ENCODE measurements at regions not wholly inside any gene's neighbourhood (a gene's known extent, or its start where the extent isn't known, plus 50 kb on each side); places are given as distances from the start of the nearest gene placed in this dataset.

DNA sequence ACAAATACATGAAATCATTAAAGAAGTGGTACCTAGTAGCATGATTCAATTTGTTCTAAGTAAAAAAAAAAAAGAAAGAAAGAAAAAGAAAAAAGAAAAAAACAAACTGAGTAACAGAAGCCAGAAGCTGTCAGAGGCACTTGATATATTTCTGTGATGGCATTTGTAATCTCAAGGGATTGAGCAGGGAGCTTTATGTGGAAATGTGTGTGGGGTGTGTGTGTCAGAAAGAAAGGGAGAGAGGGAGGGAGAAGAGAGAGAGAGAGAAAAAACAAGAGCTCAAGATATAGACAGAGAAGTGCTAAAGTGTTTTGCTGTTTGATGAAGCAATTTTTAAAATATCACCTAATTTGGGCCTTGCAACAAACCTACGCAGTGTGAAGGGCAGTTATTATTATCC lies 357.6 kb upstream of the PCDH15 start:
- peak; percentile 53 for DNase-seq (ENCODE audit: low read depth)

- peak; percentile 85 for DNase-seq (ENCODE audit: low read depth)
These were observed 345.0 kb upstream of the PCDH15 start for GRCh38 chr10:55146032-55146431.

GRCh38 chr10:55144001-55144400 lies 343.0 kb upstream of the PCDH15 start:
- peak; percentile 7 for DNase-seq (ENCODE audit: low read depth)

- no peak for DNase-seq (ENCODE audit: low read depth)
These were observed 340.9 kb upstream of the PCDH15 start for GRCh38 chr10:55141892-55142291.

GRCh38 chr10:55137063-55137462 lies 336.0 kb upstream of the PCDH15 start:
- no peak for DNase-seq (ENCODE audit: low read depth)

GRCh38 chr10:55104738-55105137 lies 303.7 kb upstream of the PCDH15 start:
- no peak for DNase-seq (ENCODE audit: low read depth)

GRCh38 chr10:55098452-55098851 lies 297.4 kb upstream of the PCDH15 start:
- no peak for DNase-seq (ENCODE audit: low read depth)

- no peak for DNase-seq (ENCODE audit: low read depth)
These were observed 290.8 kb upstream of the PCDH15 start for GRCh38 chr10:55091691-55092328.

GRCh38 chr10:55078121-55078520 lies 277.1 kb upstream of the PCDH15 start:
- DNase-seq (ENCODE audit: low read depth): no peak

GRCh38 chr10:55065185-55065584 lies 264.2 kb upstream of the PCDH15 start:
- DNase-seq (ENCODE audit: low read depth): no peak

- no peak for DNase-seq (ENCODE audit: low read depth)
These were observed 262.8 kb upstream of the PCDH15 start for GRCh38 chr10:55063811-55064210.

DNA sequence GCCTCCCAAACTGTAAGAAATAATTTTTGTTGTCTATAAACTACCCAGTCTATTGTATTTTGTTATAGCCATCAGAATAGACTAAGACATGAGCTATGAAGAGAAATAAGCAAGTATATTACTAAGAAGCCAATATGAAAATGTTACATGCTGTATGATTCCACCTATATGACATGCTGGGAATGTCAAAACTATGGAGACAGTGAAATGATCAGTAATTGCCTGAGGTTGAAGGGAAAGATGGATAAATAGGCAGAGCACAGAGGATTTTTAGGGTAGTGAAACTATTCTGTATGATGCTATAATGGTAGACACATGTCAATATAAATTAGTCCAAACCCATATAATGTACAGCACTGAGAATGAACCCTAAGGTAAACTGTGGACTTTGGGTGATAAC lies 261.3 kb upstream of the PCDH15 start:
- no peak for DNase-seq (ENCODE audit: low read depth)

- no peak for DNase-seq (ENCODE audit: low read depth)
These were observed 257.8 kb upstream of the PCDH15 start for GRCh38 chr10:55058800-55059199.

GRCh38 chr10:55051515-55051914 lies 250.5 kb upstream of the PCDH15 start:
- no peak for DNase-seq (ENCODE audit: low read depth)

DNA sequence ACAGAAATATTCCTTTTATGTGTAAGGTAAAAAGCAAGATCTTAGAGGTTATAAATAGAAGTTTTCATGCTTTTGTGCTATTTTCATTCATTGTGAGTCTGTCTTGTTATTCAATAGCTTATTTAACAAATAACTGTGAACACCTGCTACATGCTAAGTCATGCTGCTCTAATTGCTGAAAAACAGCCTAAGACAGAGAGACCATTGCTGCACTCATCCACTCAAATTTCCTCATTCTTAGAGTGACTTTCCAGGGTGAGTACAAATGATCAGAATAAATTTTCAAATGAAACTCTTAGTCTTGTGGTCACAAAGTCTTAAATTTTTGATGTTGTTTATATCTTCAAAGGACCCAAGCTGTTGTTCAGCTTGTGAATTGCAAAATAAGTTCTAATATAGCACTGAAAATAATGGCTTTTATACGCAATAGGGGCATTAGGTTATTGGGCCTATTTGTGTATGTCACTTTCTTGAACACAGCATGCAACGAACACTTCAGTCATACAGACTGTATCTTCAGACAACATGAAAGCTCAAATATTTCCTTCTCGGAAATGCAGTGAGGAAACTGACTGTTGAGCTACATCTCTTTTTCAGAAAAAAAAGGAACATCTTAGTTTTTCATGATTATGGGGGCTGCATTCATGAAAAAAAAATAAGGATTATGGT lies 247.9 kb upstream of the PCDH15 start:
- no peak for DNase-seq (ENCODE audit: low read depth)

GRCh38 chr10:55043540-55043939 lies 242.5 kb upstream of the PCDH15 start:
- DNase-seq (ENCODE audit: low read depth): no peak

DNA sequence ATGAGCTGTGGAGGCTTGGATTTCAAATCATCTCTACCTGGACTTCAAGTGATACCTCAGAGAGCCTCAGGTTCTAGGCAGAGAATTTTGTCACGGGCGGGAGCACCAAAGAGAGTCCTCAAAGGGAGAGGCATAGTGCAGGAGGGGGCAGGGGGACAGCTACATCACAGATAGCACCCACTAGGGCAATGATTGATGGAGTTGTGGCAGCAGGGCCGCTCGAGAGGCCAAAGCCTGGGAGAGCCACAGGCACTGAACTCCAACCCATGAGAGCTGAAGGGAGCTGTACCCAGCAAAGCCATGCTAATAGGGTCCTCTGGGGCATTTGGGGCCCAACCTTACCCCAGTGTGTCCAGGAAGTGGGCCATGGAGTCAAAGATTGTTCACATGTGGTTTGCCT lies 232.0 kb upstream of the PCDH15 start:
- DNase-seq (ENCODE audit: low read depth): no peak

DNA sequence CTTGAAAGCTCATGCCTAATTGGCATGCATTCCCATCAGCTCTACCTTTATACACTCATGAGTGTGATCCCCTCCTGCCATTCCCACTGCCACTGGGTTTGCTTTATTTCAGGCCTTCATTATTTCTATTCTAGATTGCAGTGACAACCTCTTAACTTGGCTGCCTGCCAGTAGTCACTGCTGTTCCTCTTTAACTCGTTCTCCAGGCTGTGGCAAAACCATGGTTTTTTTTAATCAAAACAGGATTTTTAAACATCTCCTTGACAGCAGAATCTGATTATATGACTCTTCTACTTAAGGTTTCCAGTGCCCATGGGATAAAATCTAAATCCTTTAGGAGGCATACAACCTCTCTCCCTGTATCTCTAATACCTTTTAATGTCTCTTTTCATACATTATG lies 223.7 kb upstream of the PCDH15 start:
- no peak for DNase-seq (ENCODE audit: low read depth)

GRCh38 chr10:55019439-55019838 lies 218.4 kb upstream of the PCDH15 start:
- DNase-seq (ENCODE audit: low read depth): no peak

- no peak for DNase-seq (ENCODE audit: low read depth)
These were observed 212.3 kb upstream of the PCDH15 start for GRCh38 chr10:55013318-55013717.

DNA sequence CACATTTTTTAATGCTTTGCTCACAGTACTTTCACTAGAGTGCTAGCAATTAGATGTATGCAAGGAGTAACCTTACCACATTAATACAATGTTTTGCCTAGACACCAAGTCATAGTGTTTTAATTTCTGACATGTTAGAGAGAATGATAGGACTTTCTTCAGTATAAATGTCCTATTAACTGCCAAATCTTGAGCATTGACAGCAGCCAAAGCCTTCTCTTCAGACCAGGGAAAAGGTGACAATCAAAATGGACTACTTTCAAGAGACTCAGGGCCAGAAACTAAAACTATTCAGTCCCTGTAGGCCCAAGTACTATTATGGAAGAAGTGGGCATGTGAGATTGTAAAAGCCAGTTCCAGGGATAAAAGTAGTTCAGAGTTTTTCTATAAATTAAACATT lies 201.4 kb upstream of the PCDH15 start:
- DNase-seq (ENCODE audit: low read depth): no peak

DNA sequence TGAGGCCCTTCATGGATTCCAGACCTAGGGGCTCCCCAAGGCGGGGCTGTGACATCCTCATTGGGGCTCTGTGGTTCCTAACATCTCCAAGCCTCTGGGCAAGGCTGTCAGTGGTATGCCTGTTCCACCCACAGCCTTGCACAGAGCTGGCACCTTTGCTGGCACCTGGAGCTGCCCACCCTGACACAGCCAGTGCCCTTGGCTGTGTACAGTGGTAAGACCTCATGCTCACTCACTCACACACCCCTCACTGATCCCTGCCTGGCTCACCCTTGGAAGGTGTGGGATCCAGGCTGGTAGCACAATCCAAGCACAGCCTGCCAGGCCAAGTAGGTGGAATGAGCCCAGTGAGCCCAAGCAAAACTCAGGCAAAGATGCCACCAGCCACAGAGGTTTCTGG lies 200.4 kb upstream of the PCDH15 start:
- no peak for DNase-seq (ENCODE audit: low read depth)

DNA sequence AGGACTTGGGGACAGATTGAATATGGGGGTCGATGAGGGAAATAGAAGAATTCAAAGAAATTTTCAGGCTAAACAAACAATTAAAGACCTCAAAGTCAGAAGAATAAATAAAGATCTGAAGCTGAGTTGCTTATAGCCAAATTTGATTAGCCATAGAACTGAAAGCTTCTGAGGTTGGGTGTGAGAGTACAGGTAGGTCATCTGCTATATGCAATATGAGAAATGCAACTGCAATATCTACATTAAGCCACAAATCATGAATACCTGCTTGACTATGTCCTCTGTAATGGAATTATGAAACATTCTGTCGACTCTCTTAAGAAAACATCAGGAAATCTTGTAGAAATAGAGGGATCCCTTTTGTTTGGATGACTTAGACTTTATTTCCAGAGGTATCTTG lies 192.1 kb upstream of the PCDH15 start:
- DNase-seq (ENCODE audit: low read depth): no peak

DNA sequence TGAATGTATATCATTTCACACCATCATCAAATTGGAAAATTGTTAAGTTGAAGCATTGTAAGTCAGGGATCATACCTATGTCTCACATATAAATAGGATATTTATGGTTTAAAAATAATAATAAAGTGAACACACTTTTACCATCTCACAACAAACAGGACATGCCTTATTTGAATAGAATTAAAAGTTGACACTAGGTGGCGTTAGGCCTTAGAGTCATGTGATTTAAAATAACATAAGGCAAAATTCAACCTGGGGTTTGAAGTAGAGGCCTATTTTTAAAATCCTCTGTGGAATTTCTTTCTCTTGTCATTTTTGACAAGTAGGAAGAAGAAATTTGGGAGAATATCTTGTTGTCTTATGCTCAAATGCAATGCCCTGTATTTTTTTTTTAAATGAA lies 184.7 kb upstream of the PCDH15 start:
- no peak for DNase-seq (ENCODE audit: low read depth)
